Suprapubic skin (tissue), 4 donors: ENCODE measurements at regions not wholly inside any gene's neighbourhood (a gene's known extent, or its start where the extent isn't known, plus 50 kb on each side); places are given as distances from the start of the nearest gene placed in this dataset.

ENCODE experiments used
- DNase-seq, 2 donors: peaks; one replicate each; pipeline ENCODE4 v3.0.0-alpha.2; 2019; ENCODE audit warnings: low spot score in 2 of 2
- H3K27ac ChIP-seq: fragments of 200-600 bp; sonication (generic); one replicate; pipeline ENCODE4 v1.5.1; 2019
- H3K27me3 ChIP-seq: fragments of 200-600 bp; sonication (generic); one replicate; pipeline ENCODE4 v1.5.1; 2019
- H3K36me3 ChIP-seq: fragments of 200-600 bp; sonication (generic); one replicate; pipeline ENCODE4 v1.5.1; 2019
- H3K4me1 ChIP-seq: fragments of 200-600 bp; sonication (generic); one replicate; pipeline ENCODE4 v1.5.1; 2019
- H3K4me3 ChIP-seq: fragments of 200-600 bp; sonication (generic); one replicate; pipeline ENCODE4 v1.5.1; 2019; ENCODE audit warnings: mild to moderate bottlenecking
- H3K9me3 ChIP-seq: fragments of 200-600 bp; sonication (generic); one replicate; pipeline ENCODE4 v1.5.1; 2019
- EP300 ChIP-seq: sonication (generic); formaldehyde crosslinking; IDR thresholded peaks from one replicate; pipeline ENCODE4 v1.6.1; 2017; ENCODE audit warnings: antibody characterized with exemption
- POLR2A ChIP-seq, 2 donors: fragments of 450-650 bp; IDR thresholded peaks; one replicate each; pipeline ENCODE4 v1.6.1; 2017; ENCODE audit warnings: antibody characterized with exemption in 2 of 2, mild to moderate bottlenecking in 2 of 2, moderate library complexity in 2 of 2
- POLR2AphosphoS5 ChIP-seq, 3 donors: sonication (generic); formaldehyde crosslinking; IDR thresholded peaks; one replicate each; pipeline ENCODE4 v1.6.1; 2017; ENCODE audit warnings: antibody characterized with exemption in 3 of 3
- WGBS: methylation state at CpG from one replicate; pipeline ENCODE4 v1.1.5; 2018; 5-methylcytosine and 5-hydroxymethylcytosine counted together
- TF ChIP-seq, protein P1 (sequence below), 2 donors: fragments of 200-600 bp in 1 of 2; fragments of 450-650 bp in 1 of 2; sonication (generic) in 1 of 2; IDR thresholded peaks; one replicate each; pipeline ENCODE4 v1.5.1; 2016 to 2019; ENCODE audit warnings: antibody characterized with exemption in 2 of 2, mild to moderate bottlenecking in 1 of 2, moderate library complexity in 1 of 2

DNA sequence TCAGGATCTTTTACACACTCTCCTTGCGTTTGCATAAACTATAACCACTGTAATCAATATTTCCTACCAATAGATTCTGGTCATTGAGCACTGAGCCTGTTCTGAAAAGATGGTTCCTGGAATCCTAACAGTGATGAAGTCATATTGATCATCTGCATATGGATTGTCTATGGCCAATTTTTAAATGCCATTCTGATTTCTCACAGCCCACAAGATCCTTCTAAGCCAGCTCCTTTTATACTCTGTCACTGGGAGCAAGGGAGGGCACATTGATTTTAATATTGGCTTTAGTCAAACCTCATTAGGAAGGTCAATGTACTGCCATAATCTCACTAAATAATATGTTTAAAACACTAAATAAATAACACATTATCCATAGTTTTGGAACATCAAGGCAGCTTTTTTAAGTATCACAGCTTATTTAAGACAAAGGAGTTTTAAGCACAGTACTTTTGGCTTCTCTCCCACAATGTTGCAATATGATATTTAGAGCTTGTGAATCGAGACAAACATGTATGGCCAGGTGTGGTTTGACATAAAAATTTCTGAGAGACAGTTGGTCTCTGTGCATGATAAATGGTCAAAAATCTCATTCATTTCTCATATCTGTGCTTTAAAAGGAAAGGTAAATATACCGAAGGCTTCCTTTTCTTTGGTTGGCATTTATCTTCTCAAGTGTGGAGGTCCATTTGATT is 267.3 kb downstream of the MTX2 start:
- H3K27ac ChIP-seq, result no peak overlapping the region
- 58% methylated on average over 3 of the region's 3 CpGs for whole genome bisulfite sequencing
- DNase-seq, result no peak
- H3K4me3 ChIP-seq, result no peak overlapping the region
- H3K27me3 ChIP-seq, result no peaks in the 10 kb centered on the region
- no peaks in the 10 kb centered on the region for H3K9me3 ChIP-seq
- H3K36me3 ChIP-seq, result no peaks in the 10 kb centered on the region
- H3K4me1 ChIP-seq, result peaks cover 38% of the 10 kb centered on the region
- TF ChIP-seq EP300 (no peak), POLR2A (IDR thresholded peaks at IDR 0.05) (no peak), POLR2AphosphoS5 (IDR thresholded peaks at IDR 0.05) (no peak)
- TF ChIP-seq, protein P1, sequence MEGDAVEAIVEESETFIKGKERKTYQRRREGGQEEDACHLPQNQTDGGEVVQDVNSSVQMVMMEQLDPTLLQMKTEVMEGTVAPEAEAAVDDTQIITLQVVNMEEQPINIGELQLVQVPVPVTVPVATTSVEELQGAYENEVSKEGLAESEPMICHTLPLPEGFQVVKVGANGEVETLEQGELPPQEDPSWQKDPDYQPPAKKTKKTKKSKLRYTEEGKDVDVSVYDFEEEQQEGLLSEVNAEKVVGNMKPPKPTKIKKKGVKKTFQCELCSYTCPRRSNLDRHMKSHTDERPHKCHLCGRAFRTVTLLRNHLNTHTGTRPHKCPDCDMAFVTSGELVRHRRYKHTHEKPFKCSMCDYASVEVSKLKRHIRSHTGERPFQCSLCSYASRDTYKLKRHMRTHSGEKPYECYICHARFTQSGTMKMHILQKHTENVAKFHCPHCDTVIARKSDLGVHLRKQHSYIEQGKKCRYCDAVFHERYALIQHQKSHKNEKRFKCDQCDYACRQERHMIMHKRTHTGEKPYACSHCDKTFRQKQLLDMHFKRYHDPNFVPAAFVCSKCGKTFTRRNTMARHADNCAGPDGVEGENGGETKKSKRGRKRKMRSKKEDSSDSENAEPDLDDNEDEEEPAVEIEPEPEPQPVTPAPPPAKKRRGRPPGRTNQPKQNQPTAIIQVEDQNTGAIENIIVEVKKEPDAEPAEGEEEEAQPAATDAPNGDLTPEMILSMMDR (IDR thresholded peaks at IDR 0.05), result no peak

DNA sequence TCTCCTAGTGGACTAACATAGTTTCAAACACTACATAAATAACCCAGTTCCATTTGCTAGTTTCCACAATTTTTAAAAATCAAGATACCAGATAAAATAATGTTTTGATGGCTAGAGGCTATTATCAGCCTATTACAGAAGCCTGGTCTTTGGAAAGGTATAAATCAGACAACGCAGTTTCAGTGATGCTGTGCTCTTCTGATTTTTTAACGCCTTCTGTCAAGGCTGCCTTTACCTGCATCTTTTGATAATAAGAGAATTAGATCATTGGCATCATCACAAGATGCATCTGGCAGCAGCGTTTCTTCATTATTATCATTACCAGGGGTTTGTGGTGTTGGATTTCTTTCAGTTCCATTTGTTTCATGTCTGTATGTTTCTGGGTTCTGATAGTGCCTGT is 268.7 kb downstream of the MTX2 start:
- WGBS, result 87% methylated on average over 3 of the region's 3 CpGs

DNA sequence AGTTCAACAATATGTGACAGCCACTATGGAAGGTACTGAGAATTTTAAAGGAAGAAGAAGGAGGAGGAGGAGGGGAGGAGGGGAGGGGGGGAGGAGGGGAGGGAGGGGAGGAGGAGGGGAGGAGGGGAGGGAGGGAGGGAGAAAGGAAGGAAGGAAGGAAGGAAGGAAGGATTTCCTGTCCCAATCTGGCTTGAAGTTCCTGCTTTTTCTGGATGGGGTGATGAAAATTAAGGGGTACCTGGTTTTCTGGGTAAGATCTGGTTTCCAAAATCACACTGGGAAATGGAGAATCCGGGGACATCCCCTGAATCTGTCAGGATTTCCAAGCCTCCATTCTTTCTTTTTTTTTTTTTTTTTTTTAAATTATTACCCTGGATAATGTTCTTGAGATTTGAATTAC is 271.8 kb downstream of the MTX2 start:
- Histone ChIP-seq H3K27ac (no peak overlapping the region), H3K9me3 (no peaks in the 10 kb centered on the region), H3K27me3 (no peaks in the 10 kb centered on the region), H3K4me1 (peaks cover 15% of the 10 kb centered on the region), H3K36me3 (no peaks in the 10 kb centered on the region), H3K4me3 (no peak overlapping the region)
- no peak for DNase-seq
- TF ChIP-seq POLR2A (IDR thresholded peaks at IDR 0.05) (no peak), POLR2AphosphoS5 (IDR thresholded peaks at IDR 0.05) (no peak), EP300 (no peak)
- TF ChIP-seq, protein P1 (IDR thresholded peaks at IDR 0.05), result no peak
- 92% methylated on average over 1 of the region's 1 CpG for WGBS

More for the DNA sequence above, 268.7 kb downstream of the MTX2 start:
- no peak for TF ChIP-seq EP300
- no peak for TF ChIP-seq POLR2A (IDR thresholded peaks at IDR 0.05)
- TF ChIP-seq, protein P1 (IDR thresholded peaks at IDR 0.05), result no peak
- no peak for TF ChIP-seq POLR2AphosphoS5 (IDR thresholded peaks at IDR 0.05)
- Histone ChIP-seq H3K27ac (no peak overlapping the region), H3K27me3 (no peaks in the 10 kb centered on the region), H3K4me1 (peaks cover 35% of the 10 kb centered on the region), H3K9me3 (no peaks in the 10 kb centered on the region), H3K36me3 (no peaks in the 10 kb centered on the region), H3K4me3 (no peak overlapping the region)
- no peak for DNase-seq

DNA sequence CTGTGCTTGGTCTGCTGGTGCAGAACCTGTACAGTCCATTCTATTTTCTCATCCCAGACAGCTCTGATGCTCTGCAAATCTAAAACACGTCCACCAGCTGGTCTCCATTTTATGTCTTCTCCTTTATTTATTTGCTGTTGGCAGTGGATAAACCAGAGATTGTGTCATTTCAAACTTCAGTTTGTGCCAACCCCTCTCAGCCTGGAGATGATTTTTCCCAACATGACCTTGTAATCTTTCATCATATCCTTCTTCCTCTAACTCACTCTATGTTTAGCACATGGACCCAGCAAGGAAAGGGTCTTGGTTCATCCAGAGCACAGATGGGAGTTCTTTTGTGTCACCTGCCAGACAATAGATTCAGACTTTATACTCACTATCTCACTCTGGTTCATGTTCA is 273.2 kb downstream of the MTX2 start:
- Histone ChIP-seq H3K36me3 (no peaks in the 10 kb centered on the region), H3K27me3 (no peaks in the 10 kb centered on the region), H3K9me3 (no peaks in the 10 kb centered on the region), H3K4me3 (no peak overlapping the region), H3K4me1 (peaks cover 8% of the 10 kb centered on the region), H3K27ac (no peak overlapping the region)
- TF ChIP-seq POLR2A (IDR thresholded peaks at IDR 0.05), result no peak
- TF ChIP-seq, protein P1 (IDR thresholded peaks at IDR 0.05), result no peak
- TF ChIP-seq POLR2AphosphoS5 (IDR thresholded peaks at IDR 0.05), result no peak
- no peak for TF ChIP-seq EP300
- 29% methylated on average over 1 of the region's 1 CpG for WGBS
- no peak for DNase-seq

DNA sequence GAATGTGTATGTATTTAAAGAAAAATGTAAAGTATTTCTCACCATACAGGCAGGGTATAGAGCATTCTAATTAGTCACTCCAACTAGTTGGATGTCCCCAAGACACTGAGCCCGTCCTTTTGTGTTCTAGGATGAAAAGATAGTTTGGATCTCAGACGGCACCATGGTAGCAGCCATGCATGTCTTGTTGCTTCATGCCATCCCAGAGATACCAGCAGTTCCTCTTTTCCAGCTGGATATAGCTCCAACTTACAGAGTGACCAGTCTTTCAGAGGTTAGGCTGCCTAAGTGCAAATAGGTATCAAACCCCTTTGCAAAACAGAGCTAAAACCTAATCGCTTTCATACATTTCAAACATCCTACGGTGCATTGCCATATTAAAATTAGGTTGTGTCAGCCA is 275.3 kb downstream of the MTX2 start:
- TF ChIP-seq EP300 (no peak), POLR2A (IDR thresholded peaks at IDR 0.05) (no peak), POLR2AphosphoS5 (IDR thresholded peaks at IDR 0.05) (no peak)
- TF ChIP-seq, protein P1 (IDR thresholded peaks at IDR 0.05), result no peak
- peaks cover 8% of the 10 kb centered on the region for H3K4me1 ChIP-seq
- H3K27me3 ChIP-seq, result no peaks in the 10 kb centered on the region
- no peak overlapping the region for H3K27ac ChIP-seq
- no peaks in the 10 kb centered on the region for H3K36me3 ChIP-seq
- no peaks in the 10 kb centered on the region for H3K9me3 ChIP-seq
- DNase-seq, result no peak
- 85% methylated on average over 4 of the region's 4 CpGs for WGBS
- H3K4me3 ChIP-seq, result no peak overlapping the region
